WTC11 (cell line): ENCODE measurements at regions not wholly inside any gene's neighbourhood (a gene's known extent, or its start where the extent isn't known, plus 50 kb on each side); places are given as distances from the start of the nearest gene placed in this dataset.

ENCODE experiments used
- ATAC-seq: fragments of 200-7000 bp; cut with Tn5 transposase; 2 replicates; pipeline ENCODE4 v1.10.0; 2021; ENCODE audit warnings: mild to moderate bottlenecking, moderate library complexity
- CTCF ChIA-PET: fragments of 300-600 bp; sonication (Branson Sonifier 250); formaldehyde crosslinking; loops from one replicate; lab custom pipeline; 2021; ENCODE audit warnings: antibody characterized with exemption; lab: Charles Lee
- POLR2A ChIA-PET: fragments of 350-600 bp; sonication (Branson Sonifier 250); formaldehyde crosslinking; loops from one replicate; lab custom pipeline; 2021; ENCODE audit warnings: antibody characterized with exemption; lab: Charles Lee
- DNase-seq: peaks from one replicate; pipeline ENCODE4 v3.0.0; 2021; ENCODE audit warnings: low spot score
- H3K27ac Mint-ChIP-seq: 2 replicates; pipeline ENCODE4 v1.8.0; 2021; ENCODE audit warnings: mixed read lengths
- H3K27me3 Mint-ChIP-seq: 2 replicates; pipeline ENCODE4 v1.8.0; 2021; ENCODE audit warnings: low read depth, mild to moderate bottlenecking, moderate library complexity, mixed read lengths
- H3K36me3 Mint-ChIP-seq: 2 replicates; pipeline ENCODE4 v1.8.0; 2021; ENCODE audit warnings: mixed read lengths
- H3K4me1 Mint-ChIP-seq: 2 replicates; pipeline ENCODE4 v1.8.0; 2022; ENCODE audit warnings: mixed read lengths
- H3K4me3 Mint-ChIP-seq: 2 replicates; pipeline ENCODE4 v1.8.0; 2021; ENCODE audit warnings: mild to moderate bottlenecking, moderate library complexity, mixed read lengths
- H3K9me3 Mint-ChIP-seq: 2 replicates; pipeline ENCODE4 v1.8.0; 2021; ENCODE audit warnings: mixed read lengths
- ATF2 ChIP-seq: sonication (generic); formaldehyde crosslinking; IDR thresholded peaks from 2 replicates; pipeline ENCODE4 v1.8.1; 2022; ENCODE audit warnings: low read depth, missing genetic modification reagents, borderline replicate concordance
- ATF6 ChIP-seq: sonication (generic); formaldehyde crosslinking; IDR thresholded peaks from 2 replicates; pipeline ENCODE4 v1.8.1; 2023; ENCODE audit warnings: mild to moderate bottlenecking, missing genetic modification reagents
- CBFB ChIP-seq: sonication (generic); formaldehyde crosslinking; IDR thresholded peaks from 2 replicates; pipeline ENCODE4 v1.8.1; 2022; ENCODE audit warnings: mild to moderate bottlenecking, low read depth, missing genetic modification reagents
- ELF4 ChIP-seq: sonication (generic); formaldehyde crosslinking; IDR thresholded peaks from 2 replicates; pipeline ENCODE4 v1.8.1; 2022; ENCODE audit warnings: low read depth, mild to moderate bottlenecking, moderate library complexity, missing genetic modification reagents
- FOXJ3 ChIP-seq: sonication (generic); formaldehyde crosslinking; IDR thresholded peaks from 2 replicates; pipeline ENCODE4 v1.9.0; 2021; ENCODE audit warnings: missing genetic modification reagents, mild to moderate bottlenecking, borderline replicate concordance
- GABPB1 ChIP-seq: sonication (generic); formaldehyde crosslinking; IDR thresholded peaks from 2 replicates; pipeline ENCODE4 v1.8.1; 2023; ENCODE audit warnings: mild to moderate bottlenecking, missing genetic modification reagents
- GTF2I ChIP-seq: fragments of 250-450 bp; sonication (Bioruptor Pico); conservative IDR thresholded peaks from 2 replicates; pipeline ENCODE4 v1.4.0; 2021; ENCODE audit warnings: mild to moderate bottlenecking
- IRF2 ChIP-seq: sonication (generic); formaldehyde crosslinking; IDR thresholded peaks from 2 replicates; pipeline ENCODE4 v1.8.0; 2022; ENCODE audit warnings: low read depth, missing genetic modification reagents, borderline replicate concordance
- KAT7 ChIP-seq: sonication (generic); formaldehyde crosslinking; IDR thresholded peaks from 2 replicates; pipeline ENCODE4 v1.8.1; 2023; ENCODE audit warnings: missing genetic modification reagents, mild to moderate bottlenecking, borderline replicate concordance
- SMAD3 ChIP-seq: sonication (generic); formaldehyde crosslinking; IDR thresholded peaks from 2 replicates; pipeline ENCODE4 v1.8.0; 2022; ENCODE audit warnings: missing genetic modification reagents, mild to moderate bottlenecking, borderline replicate concordance
- TCF7 ChIP-seq: sonication (generic); formaldehyde crosslinking; IDR thresholded peaks from 2 replicates; pipeline ENCODE4 v1.8.0; 2022; ENCODE audit warnings: mild to moderate bottlenecking, low read depth, missing genetic modification reagents, moderate library complexity
- TEAD4 ChIP-seq: sonication (generic); formaldehyde crosslinking; IDR thresholded peaks from 2 replicates; pipeline ENCODE4 v1.8.0; 2022; ENCODE audit warnings: mild to moderate bottlenecking, missing genetic modification reagents
- ZNF138 ChIP-seq: sonication (generic); formaldehyde crosslinking; conservative IDR thresholded peaks from 2 replicates; pipeline ENCODE4 v1.8.1; 2022; ENCODE audit warnings: mild to moderate bottlenecking, moderate library complexity, missing genetic modification reagents
- ZNF219 ChIP-seq: sonication (generic); formaldehyde crosslinking; IDR thresholded peaks from 2 replicates; pipeline ENCODE4 v1.8.0; 2023; ENCODE audit warnings: missing genetic modification reagents, mild to moderate bottlenecking, borderline replicate concordance
- ZNF263 ChIP-seq: sonication (generic); formaldehyde crosslinking; IDR thresholded peaks from 2 replicates; pipeline ENCODE4 v1.8.1; 2022; ENCODE audit warnings: low read depth, mild to moderate bottlenecking, moderate library complexity, missing genetic modification reagents
- ZNF317 ChIP-seq: sonication (generic); formaldehyde crosslinking; IDR thresholded peaks from 2 replicates; pipeline ENCODE4 v1.8.1; 2023; ENCODE audit warnings: low read depth, mild to moderate bottlenecking, moderate library complexity, missing genetic modification reagents, borderline replicate concordance
- ZNF416 ChIP-seq: fragments of 250-450 bp; sonication (Bioruptor Pico); IDR thresholded peaks from 2 replicates; pipeline ENCODE4 v1.9.0; 2021; ENCODE audit warnings: mild to moderate bottlenecking, inconsistent platforms
- ZNF423 ChIP-seq: fragments of 250-450 bp; sonication (Bioruptor Pico); IDR thresholded peaks from 2 replicates; pipeline ENCODE4 v2.1.2; 2022; ENCODE audit warnings: mild to moderate bottlenecking, moderate library complexity
- ZNF532 ChIP-seq: fragments of 250-450 bp; sonication (Bioruptor Pico); IDR thresholded peaks from 2 replicates; pipeline ENCODE4 v1.9.0; 2021; ENCODE audit warnings: mild to moderate bottlenecking, borderline replicate concordance
- TF ChIP-seq, protein P1 (sequence below): sonication (generic); formaldehyde crosslinking; IDR thresholded peaks from 2 replicates; pipeline ENCODE4 v1.8.0; 2022; ENCODE audit warnings: mild to moderate bottlenecking, missing genetic modification reagents
- TF ChIP-seq, protein P2 (sequence below): fragments of 250-450 bp; sonication (Bioruptor Pico); IDR thresholded peaks from 2 replicates; pipeline ENCODE4 v1.8.0; 2021; ENCODE audit warnings: mild to moderate bottlenecking
- TF ChIP-seq, protein P3 (sequence below): fragments of 250-450 bp; sonication (Bioruptor Pico); IDR thresholded peaks from 2 replicates; pipeline ENCODE4 v1.9.0; 2021; ENCODE audit warnings: mild to moderate bottlenecking
- TF ChIP-seq, protein P4 (sequence below): sonication (generic); formaldehyde crosslinking; IDR thresholded peaks from 2 replicates; pipeline ENCODE4 v1.8.1; 2023; ENCODE audit warnings: mild to moderate bottlenecking, missing genetic modification reagents, borderline replicate concordance

GRCh38 chr5:174426851-174427250 is 297.5 kb upstream of the MSX2 start (continued):
- no peak for TF ChIP-seq ZNF416 (CRISPR knock-in tag)
- TF ChIP-seq, protein P1, sequence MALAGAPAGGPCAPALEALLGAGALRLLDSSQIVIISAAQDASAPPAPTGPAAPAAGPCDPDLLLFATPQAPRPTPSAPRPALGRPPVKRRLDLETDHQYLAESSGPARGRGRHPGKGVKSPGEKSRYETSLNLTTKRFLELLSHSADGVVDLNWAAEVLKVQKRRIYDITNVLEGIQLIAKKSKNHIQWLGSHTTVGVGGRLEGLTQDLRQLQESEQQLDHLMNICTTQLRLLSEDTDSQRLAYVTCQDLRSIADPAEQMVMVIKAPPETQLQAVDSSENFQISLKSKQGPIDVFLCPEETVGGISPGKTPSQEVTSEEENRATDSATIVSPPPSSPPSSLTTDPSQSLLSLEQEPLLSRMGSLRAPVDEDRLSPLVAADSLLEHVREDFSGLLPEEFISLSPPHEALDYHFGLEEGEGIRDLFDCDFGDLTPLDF (CRISPR knock-in tag), result no peak
- no peak for TF ChIP-seq ZNF138 (CRISPR knock-in tag)
- TF ChIP-seq SMAD3 (CRISPR knock-in tag), result no peak
- TF ChIP-seq, protein P2, sequence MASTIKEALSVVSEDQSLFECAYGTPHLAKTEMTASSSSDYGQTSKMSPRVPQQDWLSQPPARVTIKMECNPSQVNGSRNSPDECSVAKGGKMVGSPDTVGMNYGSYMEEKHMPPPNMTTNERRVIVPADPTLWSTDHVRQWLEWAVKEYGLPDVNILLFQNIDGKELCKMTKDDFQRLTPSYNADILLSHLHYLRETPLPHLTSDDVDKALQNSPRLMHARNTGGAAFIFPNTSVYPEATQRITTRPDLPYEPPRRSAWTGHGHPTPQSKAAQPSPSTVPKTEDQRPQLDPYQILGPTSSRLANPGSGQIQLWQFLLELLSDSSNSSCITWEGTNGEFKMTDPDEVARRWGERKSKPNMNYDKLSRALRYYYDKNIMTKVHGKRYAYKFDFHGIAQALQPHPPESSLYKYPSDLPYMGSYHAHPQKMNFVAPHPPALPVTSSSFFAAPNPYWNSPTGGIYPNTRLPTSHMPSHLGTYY, result no peak
- TF ChIP-seq FOXJ3 (CRISPR knock-in tag), result no peak
- TF ChIP-seq ZNF263 (CRISPR knock-in tag), result no peak
- TF ChIP-seq, protein P3, sequence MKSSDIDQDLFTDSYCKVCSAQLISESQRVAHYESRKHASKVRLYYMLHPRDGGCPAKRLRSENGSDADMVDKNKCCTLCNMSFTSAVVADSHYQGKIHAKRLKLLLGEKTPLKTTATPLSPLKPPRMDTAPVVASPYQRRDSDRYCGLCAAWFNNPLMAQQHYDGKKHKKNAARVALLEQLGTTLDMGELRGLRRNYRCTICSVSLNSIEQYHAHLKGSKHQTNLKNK (CRISPR knock-in tag), result no peak
- no peak for TF ChIP-seq ZNF532 (CRISPR knock-in tag)
- no peak for TF ChIP-seq ZNF219
- no peak for TF ChIP-seq IRF2 (CRISPR knock-in tag)

DNA sequence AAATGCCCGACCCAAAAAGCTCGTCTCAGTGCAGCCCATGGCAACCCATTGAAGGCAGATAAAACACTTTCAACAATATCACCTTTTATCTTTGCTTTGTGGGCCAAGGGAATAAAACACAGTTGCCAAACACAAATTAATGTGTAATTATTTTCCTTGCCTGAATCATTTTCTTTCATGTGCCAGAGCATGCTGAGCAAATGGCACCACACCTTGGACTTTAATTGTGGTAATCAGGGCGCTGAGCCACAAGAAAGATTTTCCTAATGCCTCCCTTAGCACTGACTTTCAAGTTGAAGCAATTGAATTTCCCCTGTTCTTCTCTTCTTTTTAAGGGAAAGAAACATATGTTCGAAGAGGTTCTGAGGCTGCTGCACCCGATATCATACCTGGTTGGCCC is 297.1 kb upstream of the MSX2 start:
- Mint-ChIP-seq H3K4me1 (peaks cover 5% of the 10 kb centered on the region), H3K4me3 (no peak overlapping the region), H3K27ac (no peak overlapping the region), H3K27me3 (no peaks in the 10 kb centered on the region), H3K9me3 (no peaks in the 10 kb centered on the region), H3K36me3 (no peaks in the 10 kb centered on the region)
- ChIA-PET POLR2A (no interaction called here), CTCF (no interaction called here)
- no peak for ATAC-seq
- no peak for DNase-seq
- no peak for TF ChIP-seq TEAD4 (CRISPR knock-in tag)
- no peak for TF ChIP-seq ZNF423 (CRISPR knock-in tag)
- no peak for TF ChIP-seq ELF4 (CRISPR knock-in tag)
- no peak for TF ChIP-seq TCF7
- no peak for TF ChIP-seq IRF2 (CRISPR knock-in tag)
- TF ChIP-seq, protein P4, sequence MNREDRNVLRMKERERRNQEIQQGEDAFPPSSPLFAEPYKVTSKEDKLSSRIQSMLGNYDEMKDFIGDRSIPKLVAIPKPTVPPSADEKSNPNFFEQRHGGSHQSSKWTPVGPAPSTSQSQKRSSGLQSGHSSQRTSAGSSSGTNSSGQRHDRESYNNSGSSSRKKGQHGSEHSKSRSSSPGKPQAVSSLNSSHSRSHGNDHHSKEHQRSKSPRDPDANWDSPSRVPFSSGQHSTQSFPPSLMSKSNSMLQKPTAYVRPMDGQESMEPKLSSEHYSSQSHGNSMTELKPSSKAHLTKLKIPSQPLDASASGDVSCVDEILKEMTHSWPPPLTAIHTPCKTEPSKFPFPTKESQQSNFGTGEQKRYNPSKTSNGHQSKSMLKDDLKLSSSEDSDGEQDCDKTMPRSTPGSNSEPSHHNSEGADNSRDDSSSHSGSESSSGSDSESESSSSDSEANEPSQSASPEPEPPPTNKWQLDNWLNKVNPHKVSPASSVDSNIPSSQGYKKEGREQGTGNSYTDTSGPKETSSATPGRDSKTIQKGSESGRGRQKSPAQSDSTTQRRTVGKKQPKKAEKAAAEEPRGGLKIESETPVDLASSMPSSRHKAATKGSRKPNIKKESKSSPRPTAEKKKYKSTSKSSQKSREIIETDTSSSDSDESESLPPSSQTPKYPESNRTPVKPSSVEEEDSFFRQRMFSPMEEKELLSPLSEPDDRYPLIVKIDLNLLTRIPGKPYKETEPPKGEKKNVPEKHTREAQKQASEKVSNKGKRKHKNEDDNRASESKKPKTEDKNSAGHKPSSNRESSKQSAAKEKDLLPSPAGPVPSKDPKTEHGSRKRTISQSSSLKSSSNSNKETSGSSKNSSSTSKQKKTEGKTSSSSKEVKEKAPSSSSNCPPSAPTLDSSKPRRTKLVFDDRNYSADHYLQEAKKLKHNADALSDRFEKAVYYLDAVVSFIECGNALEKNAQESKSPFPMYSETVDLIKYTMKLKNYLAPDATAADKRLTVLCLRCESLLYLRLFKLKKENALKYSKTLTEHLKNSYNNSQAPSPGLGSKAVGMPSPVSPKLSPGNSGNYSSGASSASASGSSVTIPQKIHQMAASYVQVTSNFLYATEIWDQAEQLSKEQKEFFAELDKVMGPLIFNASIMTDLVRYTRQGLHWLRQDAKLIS, result no peak
- TF ChIP-seq GTF2I (CRISPR knock-in tag), result no peak
- no peak for TF ChIP-seq ATF2 (CRISPR knock-in tag)
- no peak for TF ChIP-seq CBFB (CRISPR knock-in tag)
- no peak for TF ChIP-seq GABPB1 (CRISPR knock-in tag)
- TF ChIP-seq ATF6 (CRISPR knock-in tag), result no peak
- TF ChIP-seq ZNF263 (CRISPR knock-in tag), result no peak
- no peak for TF ChIP-seq KAT7 (CRISPR knock-in tag)
- TF ChIP-seq FOXJ3 (CRISPR knock-in tag), result no peak
- no peak for TF ChIP-seq ZNF317 (CRISPR knock-in tag)
